Stimulated activated memory B cell treated with anti-CD40 and anti-IgM and Interleukin-4, amounts not matched to agents 10 μg/mL and 1 μg/mL and 100 μg/mL, for 72 hours (primary cell): ENCODE measurements at regions not wholly inside any gene's neighbourhood (a gene's known extent, or its start where the extent isn't known, plus 50 kb on each side); places are given as distances from the start of the nearest gene placed in this dataset.

ENCODE experiments used
- ATAC-seq: fragments of 150-1000 bp; cut with Tn5 transposase; 2 replicates; pipeline ENCODE4 v1.10.0; 2021
- H3K27ac Mint-ChIP-seq: one replicate; pipeline ENCODE4 v1.8.0; 2022; ENCODE audit warnings: mild to moderate bottlenecking, mixed read lengths
- H3K27me3 Mint-ChIP-seq: one replicate; pipeline ENCODE4 v1.8.0; 2022; ENCODE audit warnings: mixed read lengths
- H3K36me3 Mint-ChIP-seq: one replicate; pipeline ENCODE4 v1.8.0; 2022; ENCODE audit warnings: mixed read lengths
- H3K4me1 Mint-ChIP-seq: one replicate; pipeline ENCODE4 v1.8.0; 2022; ENCODE audit warnings: mixed read lengths
- H3K4me3 Mint-ChIP-seq: one replicate; pipeline ENCODE4 v1.8.0; 2022; ENCODE audit warnings: mild to moderate bottlenecking, moderate library complexity, mixed read lengths
- H3K9me3 Mint-ChIP-seq: one replicate; pipeline ENCODE4 v1.8.0; 2022; ENCODE audit warnings: mixed read lengths

GRCh38 chr18:77552945-77553344 is 303.3 kb downstream of the GALR1 start:
- ATAC-seq: no peak
- Mint-ChIP-seq H3K4me3 (no peak overlapping the region), H3K4me1 (no peaks in the 10 kb centered on the region), H3K9me3 (no peaks in the 10 kb centered on the region), H3K27me3 (peaks cover 17% of the 10 kb centered on the region), H3K27ac (no peak overlapping the region), H3K36me3 (no peaks in the 10 kb centered on the region)

GRCh38 chr18:77554061-77554460 is 304.4 kb downstream of the GALR1 start:
- H3K36me3 Mint-ChIP-seq: no peaks in the 10 kb centered on the region
- no peak overlapping the region for H3K27ac Mint-ChIP-seq
- H3K4me3 Mint-ChIP-seq: no peak overlapping the region
- H3K4me1 Mint-ChIP-seq: no peaks in the 10 kb centered on the region
- H3K27me3 Mint-ChIP-seq: peaks cover 28% of the 10 kb centered on the region
- ATAC-seq: no peak
- no peaks in the 10 kb centered on the region for H3K9me3 Mint-ChIP-seq

GRCh38 chr18:77557046-77557587 is 307.5 kb downstream of the GALR1 start:
- Mint-ChIP-seq H3K36me3 (no peaks in the 10 kb centered on the region), H3K27me3 (peaks cover 44% of the 10 kb centered on the region), H3K9me3 (no peaks in the 10 kb centered on the region), H3K4me3 (no peak overlapping the region), H3K27ac (no peak overlapping the region), H3K4me1 (no peaks in the 10 kb centered on the region)
- no peak for ATAC-seq

- no peaks in the 10 kb centered on the region for H3K36me3 Mint-ChIP-seq
- H3K27ac Mint-ChIP-seq: no peak overlapping the region
- no peaks in the 10 kb centered on the region for H3K4me1 Mint-ChIP-seq
- H3K27me3 Mint-ChIP-seq: peaks cover 43% of the 10 kb centered on the region
- no peak overlapping the region for H3K4me3 Mint-ChIP-seq
- no peaks in the 10 kb centered on the region for H3K9me3 Mint-ChIP-seq
- no peak for ATAC-seq
These were observed 309.7 kb downstream of the GALR1 start for GRCh38 chr18:77559274-77559910.

GRCh38 chr18:77560341-77560992 is 310.8 kb downstream of the GALR1 start:
- peak; percentile 39 for ATAC-seq
- H3K27ac Mint-ChIP-seq: no peak overlapping the region
- H3K9me3 Mint-ChIP-seq: no peaks in the 10 kb centered on the region
- H3K27me3 Mint-ChIP-seq: peaks cover 38% of the 10 kb centered on the region
- H3K36me3 Mint-ChIP-seq: no peaks in the 10 kb centered on the region
- H3K4me1 Mint-ChIP-seq: no peaks in the 10 kb centered on the region
- H3K4me3 Mint-ChIP-seq: no peak overlapping the region

GRCh38 chr18:77566604-77567003 is 317.0 kb downstream of the GALR1 start:
- Mint-ChIP-seq H3K4me1 (no peaks in the 10 kb centered on the region), H3K36me3 (no peaks in the 10 kb centered on the region), H3K9me3 (peaks cover 3% of the 10 kb centered on the region), H3K27ac (no peak overlapping the region), H3K27me3 (peaks cover 13% of the 10 kb centered on the region), H3K4me3 (no peak overlapping the region)
- no peak for ATAC-seq

- Mint-ChIP-seq H3K27me3 (peaks cover 19% of the 10 kb centered on the region), H3K4me1 (no peaks in the 10 kb centered on the region), H3K9me3 (peaks cover 3% of the 10 kb centered on the region), H3K4me3 (no peak overlapping the region), H3K36me3 (no peaks in the 10 kb centered on the region), H3K27ac (no peak overlapping the region)
- no peak for ATAC-seq
These were observed 317.6 kb downstream of the GALR1 start for GRCh38 chr18:77567205-77567604.

GRCh38 chr18:77571743-77572142 is 322.1 kb downstream of the GALR1 start:
- no peak overlapping the region for H3K27ac Mint-ChIP-seq
- ATAC-seq: no peak
- H3K9me3 Mint-ChIP-seq: peaks cover 3% of the 10 kb centered on the region
- no peaks in the 10 kb centered on the region for H3K4me1 Mint-ChIP-seq
- H3K27me3 Mint-ChIP-seq: peaks cover 30% of the 10 kb centered on the region
- H3K4me3 Mint-ChIP-seq: no peak overlapping the region
- H3K36me3 Mint-ChIP-seq: no peaks in the 10 kb centered on the region

GRCh38 chr18:77572537-77572936 is 322.9 kb downstream of the GALR1 start:
- ATAC-seq: no peak
- no peak overlapping the region for H3K4me3 Mint-ChIP-seq
- H3K27me3 Mint-ChIP-seq: peaks cover 37% of the 10 kb centered on the region
- H3K9me3 Mint-ChIP-seq: peaks cover 3% of the 10 kb centered on the region
- H3K4me1 Mint-ChIP-seq: no peaks in the 10 kb centered on the region
- H3K36me3 Mint-ChIP-seq: no peaks in the 10 kb centered on the region
- no peak overlapping the region for H3K27ac Mint-ChIP-seq

GRCh38 chr18:77573571-77573970 is 323.9 kb downstream of the GALR1 start:
- H3K27me3 Mint-ChIP-seq: peaks cover 37% of the 10 kb centered on the region
- ATAC-seq: no peak
- no peak overlapping the region for H3K4me3 Mint-ChIP-seq
- H3K27ac Mint-ChIP-seq: no peak overlapping the region
- no peaks in the 10 kb centered on the region for H3K4me1 Mint-ChIP-seq
- no peaks in the 10 kb centered on the region for H3K36me3 Mint-ChIP-seq
- H3K9me3 Mint-ChIP-seq: no peaks in the 10 kb centered on the region

GRCh38 chr18:77590943-77591515 is 341.4 kb downstream of the GALR1 start:
- Mint-ChIP-seq H3K9me3 (no peaks in the 10 kb centered on the region), H3K27me3 (no peaks in the 10 kb centered on the region), H3K4me1 (no peaks in the 10 kb centered on the region), H3K36me3 (no peaks in the 10 kb centered on the region), H3K4me3 (no peak overlapping the region), H3K27ac (no peak overlapping the region)
- ATAC-seq: no peak

- no peak for ATAC-seq
- Mint-ChIP-seq H3K4me3 (no peak overlapping the region), H3K4me1 (no peaks in the 10 kb centered on the region), H3K36me3 (no peaks in the 10 kb centered on the region), H3K9me3 (no peaks in the 10 kb centered on the region), H3K27me3 (no peaks in the 10 kb centered on the region), H3K27ac (no peak overlapping the region)
These were observed 348.1 kb downstream of the GALR1 start for GRCh38 chr18:77597726-77598125.

- Mint-ChIP-seq H3K4me3 (no peak overlapping the region), H3K36me3 (no peaks in the 10 kb centered on the region), H3K27me3 (no peaks in the 10 kb centered on the region), H3K9me3 (no peaks in the 10 kb centered on the region), H3K27ac (no peak overlapping the region), H3K4me1 (no peaks in the 10 kb centered on the region)
- peak; percentile 44 for ATAC-seq
These were observed 351.0 kb downstream of the GALR1 start for GRCh38 chr18:77600674-77601073.

- no peak overlapping the region for H3K4me3 Mint-ChIP-seq
- no peaks in the 10 kb centered on the region for H3K4me1 Mint-ChIP-seq
- H3K27ac Mint-ChIP-seq: no peak overlapping the region
- H3K9me3 Mint-ChIP-seq: no peaks in the 10 kb centered on the region
- no peak for ATAC-seq
- peaks cover 7% of the 10 kb centered on the region for H3K27me3 Mint-ChIP-seq
- H3K36me3 Mint-ChIP-seq: no peaks in the 10 kb centered on the region
These were observed 351.9 kb downstream of the GALR1 start for GRCh38 chr18:77601567-77601966.

GRCh38 chr18:77607087-77607486 is 357.4 kb downstream of the GALR1 start:
- Mint-ChIP-seq H3K36me3 (no peaks in the 10 kb centered on the region), H3K27me3 (peaks cover 14% of the 10 kb centered on the region), H3K9me3 (no peaks in the 10 kb centered on the region), H3K27ac (no peak overlapping the region), H3K4me3 (no peak overlapping the region), H3K4me1 (no peaks in the 10 kb centered on the region)
- ATAC-seq: no peak

- Mint-ChIP-seq H3K4me3 (no peak overlapping the region), H3K27ac (no peak overlapping the region), H3K36me3 (no peaks in the 10 kb centered on the region), H3K27me3 (peaks cover 24% of the 10 kb centered on the region), H3K9me3 (no peaks in the 10 kb centered on the region), H3K4me1 (no peaks in the 10 kb centered on the region)
- no peak for ATAC-seq
These were observed 359.2 kb downstream of the GALR1 start for GRCh38 chr18:77608807-77609206.
